ENCODE measurements at regions not wholly inside any gene's neighbourhood (a gene's known extent, or its start where the extent isn't known, plus 50 kb on each side); places are given as distances from the start of the nearest gene placed in this dataset.

- TF ChIP-seq CTCF (IDR thresholded peaks at IDR 0.05) (no peak), POLR2AphosphoS5 (IDR thresholded peaks at IDR 0.05) (no peak)
Observed at GRCh38 chr2:198545411-198545810, 741.0 kb downstream of the PLCL1 start.

Measured in sigmoid colon (tissue), 4 donors.